GM12878 (cell line): ENCODE measurements at regions not wholly inside any gene's neighbourhood (a gene's known extent, or its start where the extent isn't known, plus 50 kb on each side); places are given as distances from the start of the nearest gene placed in this dataset.

Source experiments
- ATAC-seq: fragments of 200-7000 bp; cut with Tn5 transposase; 3 replicates; pipeline ENCODE4 v1.9.1; 2020; ENCODE audit warnings: mild to moderate bottlenecking, moderate library complexity
- BruUV-seq: library from RNA; stranded (reverse); fragments of 400-500 nt; replicated peaks from 2 replicates; lab custom pipeline; 2021; lab: Mats Ljungman, UMichigan
- CTCF ChIA-PET: fragments of 300-600 bp; sonication (Branson Sonifier 250); formaldehyde crosslinking; extraction: SDS; loops from one replicate; lab custom pipeline; 2021; ENCODE audit warnings: inconsistent platforms; lab: Yijun Ruan, JAX
- POLR2A ChIA-PET: fragments of 350-600 bp; formaldehyde crosslinking; extraction: SDS; loops from one replicate; lab custom pipeline; 2021; ENCODE audit warnings: inconsistent platforms; lab: Charles Lee
- RAD21 ChIA-PET: fragments of 300-600 bp; sonication (Branson Sonifier 250); formaldehyde crosslinking; loops from one replicate; lab custom pipeline; 2023; ENCODE audit warnings: antibody characterized with exemption; ENCODE audit not compliant: unreplicated experiment; lab: Charles Lee
- SMC1A ChIA-PET: fragments of 300-600 bp; sonication (Branson Sonifier 250); formaldehyde crosslinking; loops from one replicate; lab custom pipeline; 2023; ENCODE audit not compliant: unreplicated experiment, uncharacterized antibody; lab: Charles Lee
- DNase-seq: peaks from one replicate; pipeline ENCODE4 v3.0.0-alpha.2; 2011; ENCODE audit warnings: low read depth, low spot score
- FAIRE-seq: peaks from 3 replicates; lab custom pipeline; 2011; peaks lifted over from hg19 to GRCh38; lab: Jason Lieb, UNC
- H2AFZ ChIP-seq: 2 replicates; pipeline ENCODE4 v1.6.0; 2011; ENCODE audit warnings: low read depth, low read length, control low read depth; ENCODE audit not compliant: control insufficient read depth
- H3K27ac ChIP-seq: 2 replicates; pipeline ENCODE4 v1.5.1; 2011; ENCODE audit warnings: control low read depth; ENCODE audit not compliant: control insufficient read depth, insufficient read depth
- H3K27me3 ChIP-seq, 2 experiments: replicated peaks in 1 of 2; 2 replicates each; pipeline versions ENCODE4 v1.6.0 to v1.6.1; 2011; ENCODE audit warnings: low read length in 1 of 2; ENCODE audit not compliant: control insufficient read depth in 2 of 2, insufficient read depth in 2 of 2
- H3K36me3 ChIP-seq, 2 experiments: 2 replicates each; pipeline ENCODE4 v1.5.1; 2011; ENCODE audit warnings: low read length in 1 of 2; ENCODE audit not compliant: control insufficient read depth in 2 of 2, insufficient read depth in 2 of 2
- H3K4me1 ChIP-seq: 2 replicates; pipeline ENCODE4 v1.6.1; 2011; ENCODE audit warnings: mild to moderate bottlenecking, low read length, moderate library complexity, mixed read lengths; ENCODE audit not compliant: control insufficient read depth, insufficient read depth
- H3K4me2 ChIP-seq: 2 replicates; pipeline ENCODE4 v1.6.0; 2011; ENCODE audit warnings: control low read depth; ENCODE audit not compliant: control insufficient read depth, insufficient read depth
- H3K4me3 ChIP-seq: fragments of 200-600 bp; sonication (generic); 2 replicates; pipeline ENCODE4 v1.5.1; 2016
- H3K79me2 ChIP-seq: 2 replicates; pipeline ENCODE4 v1.6.0; 2011; ENCODE audit warnings: low read length; ENCODE audit not compliant: control insufficient read depth, insufficient read depth
- H3K9ac ChIP-seq: 2 replicates; pipeline ENCODE4 v1.8.0; 2011; ENCODE audit warnings: low read length, control low read depth, mixed read lengths; ENCODE audit not compliant: control insufficient read depth, insufficient read depth
- H3K9me3 ChIP-seq: replicated peaks from 3 replicates; pipeline ENCODE4 v1.5.1; 2011; ENCODE audit warnings: mild to moderate bottlenecking, low read length; ENCODE audit not compliant: control insufficient read depth, insufficient read depth
- H4K20me1 ChIP-seq: 2 replicates; pipeline ENCODE4 v1.6.0; 2011; ENCODE audit not compliant: control insufficient read depth, insufficient read depth
- ATF2 ChIP-seq: IDR thresholded peaks from 2 replicates; pipeline ENCODE4 v1.6.1; 2012; ENCODE audit warnings: low read length, inconsistent platforms
- BHLHE40 ChIP-seq, 2 experiments: fragments of 450-650 bp in 1 of 2; IDR thresholded peaks; 2 replicates each; pipeline ENCODE4 v1.6.1; 2011 to 2017; ENCODE audit warnings: low read depth in 2 of 2, borderline replicate concordance in 1 of 2, improper control_type of control experiment in 1 of 2, low read length in 1 of 2, mild to moderate bottlenecking in 1 of 2
- CTCF ChIP-seq, 3 experiments: IDR thresholded peaks in 2 of 3; conservative IDR thresholded peaks in 1 of 3; 2 replicates each; pipeline ENCODE4 v1.5.1; 2011; ENCODE audit warnings: low read depth in 3 of 3, low read length in 3 of 3, mild to moderate bottlenecking in 3 of 3, control low read depth in 2 of 3, moderate library complexity in 2 of 3, inconsistent platforms in 1 of 3, mixed read lengths in 1 of 3; ENCODE audit not compliant: control insufficient read depth in 2 of 3, insufficient read depth in 1 of 3; ENCODE audit errors: extremely low read depth in 1 of 3
- EGR1 ChIP-seq, 2 experiments: IDR thresholded peaks; 1 replicate in 1 of 2; 2 replicates in 1 of 2; pipeline ENCODE4 v1.6.1; 2011 to 2012; ENCODE audit warnings: low read depth in 2 of 2, low read length in 2 of 2, borderline replicate concordance in 1 of 2, mild to moderate bottlenecking in 1 of 2, moderate library complexity in 1 of 2
- KAT2A ChIP-seq: conservative IDR thresholded peaks from 2 replicates; pipeline ENCODE4 v1.6.1; 2011; ENCODE audit warnings: low read depth, low read length; ENCODE audit not compliant: control insufficient read depth
- MYC ChIP-seq: IDR thresholded peaks from 2 replicates; pipeline ENCODE4 v1.6.1; 2011; ENCODE audit warnings: mild to moderate bottlenecking, low read length, moderate library complexity, inconsistent platforms; ENCODE audit not compliant: insufficient read depth, insufficient replicate concordance, insufficient read length, severe bottlenecking
- NR2F1 ChIP-seq: fragments of 450-650 bp; conservative IDR thresholded peaks from 2 replicates; pipeline ENCODE4 v1.6.1; 2017; ENCODE audit warnings: mild to moderate bottlenecking
- PAX5 ChIP-seq: IDR thresholded peaks from 2 replicates; pipeline ENCODE4 v1.6.1; 2011; ENCODE audit warnings: low read depth, low read length, borderline replicate concordance
- RAD21 ChIP-seq: IDR thresholded peaks from 2 replicates; pipeline ENCODE4 v1.6.1; 2011; ENCODE audit warnings: mild to moderate bottlenecking, low read depth, low read length, moderate library complexity; ENCODE audit not compliant: insufficient read depth
- RELA ChIP-seq: fragments of 450-650 bp; IDR thresholded peaks from 2 replicates; pipeline ENCODE4 v1.8.0; 2014; ENCODE audit warnings: borderline replicate concordance; ENCODE audit not compliant: partially characterized antibody
- SMAD5 ChIP-seq: IDR thresholded peaks from 2 replicates; pipeline ENCODE4 v1.6.1; 2016; ENCODE audit warnings: antibody characterized with exemption, low read depth
- SMC3 ChIP-seq: IDR thresholded peaks from 2 replicates; pipeline ENCODE4 v1.6.1; 2011; ENCODE audit warnings: low read length, improper control_type of control experiment, borderline replicate concordance
- STAT1 ChIP-seq: fragments of 450-650 bp; conservative IDR thresholded peaks from 2 replicates; pipeline ENCODE4 v1.6.1; 2014; ENCODE audit warnings: antibody characterized with exemption, mild to moderate bottlenecking
- YY1 ChIP-seq: IDR thresholded peaks from 2 replicates; pipeline ENCODE4 v1.6.1; 2011; ENCODE audit warnings: low read depth, mild to moderate bottlenecking, low read length
- ZNF207 ChIP-seq: fragments of 450-650 bp; IDR thresholded peaks from 2 replicates; pipeline ENCODE4 v1.6.1; 2014; ENCODE audit warnings: antibody characterized with exemption, mild to moderate bottlenecking, borderline replicate concordance
- WGBS: methylation state at CpG from one replicate; pipeline ENCODE4 v1.1.6; 2016; ENCODE audit warnings: low lambda C conversion rate; ENCODE audit not compliant: insufficient replicate concordance, insufficient coverage; ENCODE audit errors: missing lambda C conversion rate; 5-methylcytosine and 5-hydroxymethylcytosine counted together
- in situ Hi-C: fragments of 300-500 bp; cut with MboI; formaldehyde crosslinking; loops from 9 replicates; pipeline ENCODE4 v1.14.3; 2018; ENCODE audit warnings: mixed read lengths
- intact Hi-C: fragments of 100-400 bp; cut with micrococcal nuclease; formaldehyde crosslinking; loops from one replicate; pipeline ENCODE4 v1.14.2; 2022; ENCODE audit not compliant: unreplicated experiment
- TF ChIP-seq, protein P1 (sequence below): fragments of 450-650 bp; formaldehyde crosslinking; IDR thresholded peaks from 2 replicates; pipeline ENCODE4 v1.4.0; 2022; ENCODE audit warnings: mild to moderate bottlenecking, moderate library complexity

- no peak overlapping the region for H3K27ac ChIP-seq
- no peak overlapping the region for H2AFZ ChIP-seq
- CTCF ChIA-PET: interaction anchor here (0.6 to 7.1 kb wide), 44 partner anchors 8 to 808 kb away, joined by 3 to 84 read pairs (median 4); no protein-coding TSS in a partner anchor
- no peaks in the 10 kb centered on the region for H3K36me3 ChIP-seq
- RAD21 ChIA-PET: interaction anchor here (0.7 to 5.8 kb wide), 12 partner anchors 9 to 969 kb away, joined by 3 to 40 read pairs (median 3); no protein-coding TSS in a partner anchor
- H4K20me1 ChIP-seq: no peaks in the 10 kb centered on the region
- no TSS peak for BruUV-seq
- DNase-seq (peak; percentile 51), ATAC-seq (peak; percentile 81), FAIRE-seq (peak; percentile 75)
- no peak overlapping the region for H3K9ac ChIP-seq
- no peaks in the 10 kb centered on the region for H3K79me2 ChIP-seq
- no peak overlapping the region for H3K4me3 ChIP-seq
- SMC1A ChIA-PET: interaction anchor here (0.7 to 2.7 kb wide), 11 partner anchors 17 to 229 kb away, joined by 3 to 8 read pairs (median 3); no protein-coding TSS in a partner anchor
- H3K27me3 ChIP-seq: no peaks in the 10 kb centered on the region; a peak in 1 of 4 replicates
- POLR2A ChIA-PET: no interaction called here
- intact Hi-C loops (loop anchor here (5.0 kb wide), 2 partner anchors 42 to 102 kb away; no protein-coding TSS in a partner anchor), in situ Hi-C loops (loop anchor here (5.0 kb wide), 2 partner anchors 147 to 222 kb away; no protein-coding TSS in a partner anchor)
- WGBS: 36% methylated on average over 14 of the region's 14 CpGs
- no peak overlapping the region for H3K4me2 ChIP-seq
- no peaks in the 10 kb centered on the region for H3K9me3 ChIP-seq
- peaks cover 20% of the 10 kb centered on the region for H3K4me1 ChIP-seq
- TF ChIP-seq ATF2 (no peak), SMAD5 (no peak), BHLHE40 (IDR thresholded peaks at IDR 0.05; ENCODE audit: borderline replicate concordance in 1 of 2, low read depth in 2 of 2, low read length in 1 of 2) (no peak), EGR1 (IDR thresholded peaks at IDR 0.05; ENCODE audit: borderline replicate concordance in 1 of 2, low read depth in 2 of 2, low read length in 2 of 2) (no peak), RAD21 (peak; percentile 85), PAX5 (no peak), STAT1 (no peak), YY1 (peak; percentile 52; the same call in 1 of the 2 replicates), NR2F1 (no peak), ZNF207 (no peak), SMC3 (peak; percentile 89), MYC (no peak), KAT2A (no peak), CTCF (IDR thresholded peaks at IDR 0.05 in 2 of 3, conservative IDR thresholded peaks at IDR 0.05 in 1 of 3; ENCODE audit: control insufficient read depth in 2 of 3, extremely low read depth in 1 of 3, insufficient read depth in 1 of 3, low read depth in 3 of 3, low read length in 3 of 3) (peak; percentile 74 to 87 (median 78)), RELA (no peak)
- TF ChIP-seq, protein P1, sequence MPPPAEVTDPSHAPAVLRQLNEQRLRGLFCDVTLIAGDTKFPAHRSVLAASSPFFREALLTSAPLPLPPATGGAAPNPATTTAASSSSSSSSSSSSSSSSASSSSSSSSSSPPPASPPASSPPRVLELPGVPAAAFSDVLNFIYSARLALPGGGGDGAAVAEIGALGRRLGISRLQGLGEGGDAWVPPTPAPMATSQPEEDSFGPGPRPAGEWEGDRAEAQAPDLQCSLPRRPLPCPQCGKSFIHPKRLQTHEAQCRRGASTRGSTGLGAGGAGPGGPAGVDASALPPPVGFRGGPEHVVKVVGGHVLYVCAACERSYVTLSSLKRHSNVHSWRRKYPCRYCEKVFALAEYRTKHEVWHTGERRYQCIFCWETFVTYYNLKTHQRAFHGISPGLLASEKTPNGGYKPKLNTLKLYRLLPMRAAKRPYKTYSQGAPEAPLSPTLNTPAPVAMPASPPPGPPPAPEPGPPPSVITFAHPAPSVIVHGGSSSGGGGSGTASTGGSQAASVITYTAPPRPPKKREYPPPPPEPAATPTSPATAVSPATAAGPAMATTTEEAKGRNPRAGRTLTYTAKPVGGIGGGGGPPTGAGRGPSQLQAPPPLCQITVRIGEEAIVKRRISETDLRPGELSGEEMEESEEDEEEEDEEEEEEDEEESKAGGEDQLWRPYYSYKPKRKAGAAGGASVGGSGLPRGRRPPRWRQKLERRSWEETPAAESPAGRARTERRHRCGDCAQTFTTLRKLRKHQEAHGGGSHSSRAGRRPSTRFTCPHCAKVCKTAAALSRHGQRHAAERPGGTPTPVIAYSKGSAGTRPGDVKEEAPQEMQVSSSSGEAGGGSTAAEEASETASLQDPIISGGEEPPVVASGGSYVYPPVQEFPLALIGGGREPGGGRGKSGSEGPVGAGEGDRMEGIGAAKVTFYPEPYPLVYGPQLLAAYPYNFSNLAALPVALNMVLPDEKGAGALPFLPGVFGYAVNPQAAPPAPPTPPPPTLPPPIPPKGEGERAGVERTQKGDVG: no peak
Measured at GRCh38 chr12:4855121-4855924, 54.4 kb upstream of the KCNA1 start.
